ENCODE measurements at regions not wholly inside any gene's neighbourhood (a gene's known extent, or its start where the extent isn't known, plus 50 kb on each side); places are given as distances from the start of the nearest gene placed in this dataset.
"Not testable (repeated sequence)": the region's sequence is repeated elsewhere in the genome, so short reads cannot be mapped to it uniquely, and the experiment has no call there.

DNA sequence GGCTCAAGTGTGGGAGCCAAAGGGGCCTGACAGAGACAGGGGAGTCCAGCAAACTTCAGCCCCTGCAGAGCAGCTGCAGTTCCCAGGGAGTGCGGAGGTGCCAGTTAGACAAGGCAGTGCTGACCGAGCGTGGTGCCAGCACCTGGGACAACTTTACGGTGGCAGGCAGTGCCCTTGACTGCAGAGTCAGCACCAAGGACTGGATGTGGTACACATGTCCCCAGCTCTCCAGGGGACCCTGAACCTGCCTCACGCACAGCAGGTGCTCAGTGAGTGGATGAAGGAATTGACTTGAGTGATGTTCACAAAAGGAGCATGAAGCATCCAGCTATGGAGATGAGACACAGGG, 296.5 kb downstream of the SIPA1L2 start:
- intact Hi-C loops (cut with DNase I; ENCODE audit: low total_unique reads) = no loop called here
- no peak overlapping the region for H3K27ac ChIP-seq
- TF ChIP-seq, protein P1, sequence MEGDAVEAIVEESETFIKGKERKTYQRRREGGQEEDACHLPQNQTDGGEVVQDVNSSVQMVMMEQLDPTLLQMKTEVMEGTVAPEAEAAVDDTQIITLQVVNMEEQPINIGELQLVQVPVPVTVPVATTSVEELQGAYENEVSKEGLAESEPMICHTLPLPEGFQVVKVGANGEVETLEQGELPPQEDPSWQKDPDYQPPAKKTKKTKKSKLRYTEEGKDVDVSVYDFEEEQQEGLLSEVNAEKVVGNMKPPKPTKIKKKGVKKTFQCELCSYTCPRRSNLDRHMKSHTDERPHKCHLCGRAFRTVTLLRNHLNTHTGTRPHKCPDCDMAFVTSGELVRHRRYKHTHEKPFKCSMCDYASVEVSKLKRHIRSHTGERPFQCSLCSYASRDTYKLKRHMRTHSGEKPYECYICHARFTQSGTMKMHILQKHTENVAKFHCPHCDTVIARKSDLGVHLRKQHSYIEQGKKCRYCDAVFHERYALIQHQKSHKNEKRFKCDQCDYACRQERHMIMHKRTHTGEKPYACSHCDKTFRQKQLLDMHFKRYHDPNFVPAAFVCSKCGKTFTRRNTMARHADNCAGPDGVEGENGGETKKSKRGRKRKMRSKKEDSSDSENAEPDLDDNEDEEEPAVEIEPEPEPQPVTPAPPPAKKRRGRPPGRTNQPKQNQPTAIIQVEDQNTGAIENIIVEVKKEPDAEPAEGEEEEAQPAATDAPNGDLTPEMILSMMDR (IDR thresholded peaks at IDR 0.05) = no peak

DNA sequence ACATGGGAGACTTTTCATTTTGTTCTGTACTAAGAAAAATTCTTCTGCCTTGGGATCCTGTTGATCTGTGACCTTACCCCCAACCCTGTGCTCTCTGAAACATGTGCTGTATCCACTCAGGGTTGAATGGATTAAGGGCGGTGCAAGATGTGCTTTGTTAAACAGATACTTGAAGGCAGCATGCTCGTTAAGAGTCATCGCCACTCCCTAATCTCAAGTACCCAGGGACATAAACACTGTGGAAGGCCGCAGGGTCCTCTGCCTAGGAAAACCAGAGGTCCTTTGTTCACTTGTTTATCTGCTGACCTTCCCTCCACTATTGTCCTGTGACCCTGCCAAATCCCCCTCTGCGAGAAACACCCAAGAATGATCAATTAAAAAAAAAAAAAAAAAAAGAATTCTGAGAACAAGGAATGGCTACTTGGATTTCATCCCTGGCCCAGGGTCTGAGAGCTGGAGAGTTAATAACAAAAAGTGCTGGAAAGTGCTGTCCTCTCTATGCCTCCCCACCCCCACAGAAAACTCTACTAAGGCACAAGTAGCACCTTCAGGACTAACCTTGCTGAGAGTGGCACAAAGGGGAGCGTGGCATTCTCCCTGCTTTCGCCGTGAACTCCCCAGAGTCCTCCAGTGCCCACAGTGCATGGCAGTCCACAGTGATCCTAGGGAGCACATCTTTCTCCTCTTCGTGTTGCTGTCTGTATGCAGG, 297.1 kb downstream of the SIPA1L2 start:
- H3K36me3 ChIP-seq; H3K27me3 ChIP-seq; H3K9me3 ChIP-seq; H3K4me3 ChIP-seq; intact Hi-C loops (cut with DNase I; ENCODE audit: low total_unique reads); DNase-seq; H3K4me1 ChIP-seq; H3K27ac ChIP-seq: not testable (repeated sequence)

More for the DNA sequence above, 296.5 kb downstream of the SIPA1L2 start:
- no peaks in the 10 kb centered on the region for H3K4me1 ChIP-seq
- no peaks in the 10 kb centered on the region for H3K9me3 ChIP-seq
- H3K27me3 ChIP-seq = no peaks in the 10 kb centered on the region
- no peaks in the 10 kb centered on the region for H3K36me3 ChIP-seq
- no peak for DNase-seq
- no peak overlapping the region for H3K4me3 ChIP-seq

DNA sequence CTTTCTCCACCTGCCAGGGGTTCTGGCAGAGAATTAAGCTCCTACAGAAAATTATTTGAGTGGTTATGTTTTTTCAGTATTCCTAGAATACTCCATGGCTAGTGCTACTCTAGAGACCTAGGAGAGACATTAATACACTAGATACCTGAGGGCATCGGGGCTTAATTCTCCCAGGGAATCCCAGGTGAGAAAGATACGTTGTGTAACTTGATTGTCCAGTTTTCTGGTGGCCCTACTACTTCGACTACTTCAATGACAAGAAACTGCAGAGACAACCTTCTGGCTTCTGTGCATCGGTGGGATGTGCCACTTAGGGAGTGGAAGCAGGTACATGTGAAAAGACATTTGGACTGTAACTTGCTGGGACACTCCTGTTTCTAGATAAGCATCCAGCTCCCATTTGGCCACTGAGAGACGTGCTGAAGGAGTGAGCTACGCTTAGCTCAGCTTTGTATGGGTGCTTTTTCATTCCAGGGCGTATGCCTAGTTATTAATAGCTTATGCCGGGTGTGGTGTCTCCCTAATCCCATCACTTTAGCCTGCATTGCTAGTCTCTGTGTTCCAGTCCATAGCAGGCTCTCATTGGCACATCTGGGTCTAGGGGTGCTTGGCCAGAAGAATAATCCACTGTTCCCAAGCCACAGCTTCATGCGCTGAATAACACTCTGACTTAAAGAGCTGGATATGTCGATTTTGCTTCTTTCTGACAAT, 300.7 kb downstream of the SIPA1L2 start:
- Histone ChIP-seq H3K4me3 (no peak overlapping the region), H3K27ac (no peak overlapping the region), H3K4me1 (no peaks in the 10 kb centered on the region), H3K9me3 (no peaks in the 10 kb centered on the region), H3K36me3 (no peaks in the 10 kb centered on the region), H3K27me3 (no peaks in the 10 kb centered on the region)
- TF ChIP-seq, protein P1 (IDR thresholded peaks at IDR 0.05) = no peak
- intact Hi-C loops (cut with DNase I; ENCODE audit: low total_unique reads) = no loop called here
- no peak for DNase-seq

DNA sequence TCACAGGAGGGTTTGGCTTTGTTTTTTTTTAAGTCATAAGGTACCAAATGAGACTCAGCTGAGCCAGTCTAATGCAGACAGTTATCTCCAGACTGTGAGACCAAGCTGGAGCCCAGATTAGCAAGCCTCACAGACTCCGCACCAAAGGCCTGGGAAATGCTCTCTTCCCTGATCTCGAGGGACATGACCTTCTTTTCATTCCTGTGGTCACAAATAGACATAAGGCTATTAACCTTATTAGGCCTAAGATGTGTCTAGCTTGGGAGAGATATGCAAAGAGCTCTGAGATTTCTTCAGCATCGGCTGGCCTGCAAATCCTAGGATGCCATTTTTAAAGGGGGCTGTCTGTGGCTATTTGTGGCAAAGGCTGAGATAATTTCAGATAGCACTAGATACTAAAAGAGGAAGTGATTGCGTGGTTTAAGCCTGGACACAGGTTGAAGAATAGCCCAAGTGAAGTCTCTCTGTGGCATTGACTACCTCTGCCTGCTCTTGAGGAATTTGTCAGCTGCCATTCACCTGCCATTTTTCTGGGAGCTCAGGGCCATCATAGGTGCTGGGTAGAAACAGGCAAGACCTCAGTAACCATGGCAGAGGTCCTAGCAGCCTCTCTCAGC, 301.3 kb downstream of the SIPA1L2 start:
- no peaks in the 10 kb centered on the region for H3K27me3 ChIP-seq
- intact Hi-C loops (cut with DNase I; ENCODE audit: low total_unique reads) = no loop called here
- H3K36me3 ChIP-seq = no peaks in the 10 kb centered on the region
- no peaks in the 10 kb centered on the region for H3K9me3 ChIP-seq
- TF ChIP-seq, protein P1 (IDR thresholded peaks at IDR 0.05) = no peak
- DNase-seq = no peak
- no peaks in the 10 kb centered on the region for H3K4me1 ChIP-seq
- no peak overlapping the region for H3K27ac ChIP-seq
- H3K4me3 ChIP-seq = no peak overlapping the region

DNA sequence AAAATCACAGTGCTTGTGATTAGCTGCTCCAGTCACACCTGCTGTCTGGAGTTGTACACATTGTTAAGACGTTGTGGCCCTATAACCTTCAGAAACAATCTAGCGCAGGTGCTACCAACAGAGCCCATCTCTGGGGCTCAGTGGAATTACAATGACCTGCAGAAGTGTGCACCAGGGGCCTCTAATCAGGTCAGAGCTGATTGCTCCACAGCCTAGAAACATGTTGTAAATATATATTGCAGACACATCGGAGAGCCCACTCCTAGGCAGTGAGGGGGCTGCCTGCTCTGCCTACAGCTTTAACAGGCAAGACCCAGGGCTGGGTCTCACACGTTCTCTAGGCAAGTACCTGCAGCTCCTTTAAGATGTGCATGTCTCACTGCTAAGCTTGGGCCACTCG, 302.0 kb downstream of the SIPA1L2 start:
- TF ChIP-seq, protein P1 (IDR thresholded peaks at IDR 0.05) = no peak
- no peak overlapping the region for H3K4me3 ChIP-seq
- intact Hi-C loops (cut with DNase I; ENCODE audit: low total_unique reads) = no loop called here
- H3K4me1 ChIP-seq = no peaks in the 10 kb centered on the region
- DNase-seq = no peak
- H3K36me3 ChIP-seq = no peaks in the 10 kb centered on the region
- no peak overlapping the region for H3K27ac ChIP-seq
- no peaks in the 10 kb centered on the region for H3K9me3 ChIP-seq
- no peaks in the 10 kb centered on the region for H3K27me3 ChIP-seq

DNA sequence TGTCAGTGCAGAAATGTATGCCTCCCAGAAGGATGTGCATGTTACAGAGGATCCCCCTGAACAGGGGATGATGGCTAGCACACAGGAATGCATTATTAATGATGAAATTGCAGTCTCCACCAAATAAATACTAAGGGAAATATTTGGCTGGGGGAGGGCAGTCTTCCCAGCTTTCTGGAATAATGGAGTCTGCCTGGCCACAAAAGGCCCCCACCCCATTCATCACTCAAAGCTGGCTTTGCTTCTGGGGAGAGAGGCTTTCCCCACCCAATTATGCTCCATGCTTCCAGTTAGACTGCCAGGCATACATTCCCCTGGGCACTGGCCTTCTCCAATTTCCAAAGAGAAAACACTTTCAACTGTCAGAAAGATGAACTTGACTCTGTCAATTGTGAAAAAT, 302.7 kb downstream of the SIPA1L2 start:
- Histone ChIP-seq H3K4me1 (no peaks in the 10 kb centered on the region), H3K4me3 (no peak overlapping the region), H3K27me3 (no peaks in the 10 kb centered on the region), H3K36me3 (no peaks in the 10 kb centered on the region), H3K27ac (no peak overlapping the region), H3K9me3 (no peaks in the 10 kb centered on the region)
- TF ChIP-seq, protein P1 (IDR thresholded peaks at IDR 0.05) = no peak
- DNase-seq = no peak
- intact Hi-C loops (cut with DNase I; ENCODE audit: low total_unique reads) = no loop called here

All from tibial artery (tissue), 4 donors.